HepG2 (cell line): ENCODE measurements at regions not wholly inside any gene's neighbourhood (a gene's known extent, or its start where the extent isn't known, plus 50 kb on each side); places are given as distances from the start of the nearest gene placed in this dataset.

ENCODE experiments used
- BCL3 ChIP-seq: sonication (generic); formaldehyde crosslinking; IDR thresholded peaks from 2 replicates; pipeline ENCODE4 v1.5.1; 2020; ENCODE audit warnings: mild to moderate bottlenecking, missing genetic modification reagents, moderate library complexity
- FOXK1 ChIP-seq: sonication (generic); formaldehyde crosslinking; IDR thresholded peaks from 2 replicates; pipeline ENCODE4 v1.4.0; 2020; ENCODE audit warnings: low read depth, missing genetic modification reagents, borderline replicate concordance
- FOXO4 ChIP-seq: sonication (generic); formaldehyde crosslinking; conservative IDR thresholded peaks from 2 replicates; pipeline ENCODE4 v1.8.1; 2023; ENCODE audit warnings: missing genetic modification reagents
- FOXP4 ChIP-seq: sonication (generic); formaldehyde crosslinking; IDR thresholded peaks from 2 replicates; pipeline ENCODE4 v1.4.0; 2020; ENCODE audit warnings: missing genetic modification reagents
- HNRNPL ChIP-seq: fragments of 200-400 bp; formaldehyde crosslinking; IDR thresholded peaks from 2 replicates; pipeline ENCODE4 v1.6.1; 2017; ENCODE audit warnings: mild to moderate bottlenecking, low read depth, low read length
- NFKBIZ ChIP-seq: IDR thresholded peaks from 2 replicates; pipeline ENCODE4 v1.6.1; 2018; ENCODE audit warnings: missing genetic modification reagents, missing compliant biosample characterization
- POLR2AphosphoS5 ChIP-seq: IDR thresholded peaks from 2 replicates; pipeline ENCODE4 v1.6.1; 2012; ENCODE audit warnings: low read depth, low read length
- RAD21 ChIP-seq: fragments of 450-650 bp; formaldehyde crosslinking; IDR thresholded peaks from 2 replicates; pipeline ENCODE4 v1.5.0; 2020; ENCODE audit warnings: mild to moderate bottlenecking
- SOX5 ChIP-seq: IDR thresholded peaks from 2 replicates; pipeline ENCODE4 v1.6.1; 2016; ENCODE audit warnings: borderline replicate concordance
- ZFP37 ChIP-seq: sonication (generic); formaldehyde crosslinking; IDR thresholded peaks from 2 replicates; pipeline ENCODE4 v1.4.0; 2020; ENCODE audit warnings: missing genetic modification reagents, borderline replicate concordance
- ZKSCAN8 ChIP-seq: IDR thresholded peaks from 2 replicates; pipeline ENCODE4 v1.6.1; 2016; ENCODE audit warnings: borderline replicate concordance, missing genetic modification reagents, missing compliant biosample characterization
- ZMYM4 ChIP-seq: sonication (generic); formaldehyde crosslinking; IDR thresholded peaks from 2 replicates; pipeline ENCODE4 v1.8.1; 2023; ENCODE audit warnings: mild to moderate bottlenecking, missing genetic modification reagents
- ZNF101 ChIP-seq: sonication (generic); formaldehyde crosslinking; IDR thresholded peaks from 2 replicates; pipeline ENCODE4 v1.4.0; 2020; ENCODE audit warnings: mild to moderate bottlenecking, low read depth, missing genetic modification reagents, borderline replicate concordance
- ZNF317 ChIP-seq: sonication (generic); formaldehyde crosslinking; IDR thresholded peaks from 2 replicates; pipeline ENCODE4 v1.5.0; 2020; ENCODE audit warnings: mild to moderate bottlenecking, missing genetic modification reagents
- ZNF362 ChIP-seq: sonication (generic); formaldehyde crosslinking; IDR thresholded peaks from 2 replicates; pipeline ENCODE4 v1.4.0; 2020; ENCODE audit warnings: missing genetic modification reagents, mild to moderate bottlenecking, borderline replicate concordance
- ZNF484 ChIP-seq: sonication (generic); formaldehyde crosslinking; IDR thresholded peaks from 2 replicates; pipeline ENCODE4 v1.5.1; 2020; ENCODE audit warnings: mild to moderate bottlenecking, low read depth, missing genetic modification reagents, borderline replicate concordance
- ZNF556 ChIP-seq: sonication (generic); formaldehyde crosslinking; IDR thresholded peaks from 2 replicates; pipeline ENCODE4 v1.4.0; 2020; ENCODE audit warnings: mild to moderate bottlenecking, missing genetic modification reagents, borderline replicate concordance
- ZNF574 ChIP-seq: sonication (generic); formaldehyde crosslinking; IDR thresholded peaks from 2 replicates; pipeline ENCODE4 v1.4.0; 2020; ENCODE audit warnings: missing genetic modification reagents
- ZNF619 ChIP-seq: sonication (generic); formaldehyde crosslinking; IDR thresholded peaks from 2 replicates; pipeline ENCODE4 v1.4.0; 2020; ENCODE audit warnings: mild to moderate bottlenecking, missing genetic modification reagents
- ZNF766 ChIP-seq: sonication (generic); formaldehyde crosslinking; IDR thresholded peaks from 2 replicates; pipeline ENCODE4 v1.5.0; 2020; ENCODE audit warnings: missing genetic modification reagents, borderline replicate concordance

GRCh38 chr20:55471052-55472006, 534.0 kb downstream of the CBLN4 start (continued):
- TF ChIP-seq ZNF574 = no peak
- no peak for TF ChIP-seq ZNF101 (CRISPR knock-in tag)
- peak; percentile 52; the same call in 1 of the 2 replicates for TF ChIP-seq FOXK1 (CRISPR knock-in tag)
- TF ChIP-seq HNRNPL = no peak
- TF ChIP-seq ZNF317 (CRISPR knock-in tag) = 0 out of 2 replicates have a peak, but pooled peaks have one; percentile 25
- peak; percentile 13; the same call in 1 of the 2 replicates for TF ChIP-seq RAD21
- TF ChIP-seq SOX5 (CRISPR knock-in tag) = peak; percentile 96
- no peak for TF ChIP-seq ZNF484
- TF ChIP-seq ZMYM4 (CRISPR knock-in tag) = peak; percentile 76
- TF ChIP-seq POLR2AphosphoS5 = no peak
- no peak for TF ChIP-seq NFKBIZ (CRISPR knock-in tag)
- no peak for TF ChIP-seq ZNF619 (CRISPR knock-in tag)
- peak; percentile 90 for TF ChIP-seq FOXP4
- no peak for TF ChIP-seq BCL3
- peak; percentile 71; the same call in 1 of the 2 replicates for TF ChIP-seq ZNF556 (CRISPR knock-in tag)
- TF ChIP-seq ZFP37 = no peak
- peak; percentile 64; the same call in 1 of the 2 replicates for TF ChIP-seq ZKSCAN8 (CRISPR knock-in tag)
- peak; percentile 52; the same call in 1 of the 2 replicates for TF ChIP-seq ZNF766 (CRISPR knock-in tag)
- TF ChIP-seq ZNF362 (CRISPR knock-in tag) = peak; percentile 81
- TF ChIP-seq FOXO4 = no peak
